Midbrain (tissue), 1 donor: ENCODE measurements at regions not wholly inside any gene's neighbourhood (a gene's known extent, or its start where the extent isn't known, plus 50 kb on each side); places are given as distances from the start of the nearest gene placed in this dataset.

Experiments used
- DNase-seq: peaks from one replicate; lab custom pipeline; 2025; lab: John Stamatoyannopoulos, UW

DNA sequence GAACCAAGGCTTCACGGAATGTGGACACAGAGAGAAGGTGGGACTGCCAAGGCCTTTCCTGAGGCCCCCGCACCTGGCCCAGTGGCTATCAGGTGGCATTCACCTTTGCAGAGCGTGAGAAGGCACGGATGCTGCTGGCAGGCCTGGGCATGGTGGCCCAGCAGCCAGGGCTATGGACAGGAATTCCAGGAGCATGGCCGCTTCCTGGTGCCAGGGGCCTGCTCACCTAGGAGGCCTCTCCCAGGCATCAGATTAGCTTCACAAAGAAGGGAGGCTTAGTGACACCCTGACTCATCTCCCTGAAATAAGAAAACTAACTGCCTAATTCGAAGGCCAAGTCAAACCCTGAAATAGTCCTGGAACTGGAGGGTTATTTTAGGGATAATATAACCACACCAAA lies 155.8 kb downstream of the TEX29 start:
- no peak for DNase-seq

DNA sequence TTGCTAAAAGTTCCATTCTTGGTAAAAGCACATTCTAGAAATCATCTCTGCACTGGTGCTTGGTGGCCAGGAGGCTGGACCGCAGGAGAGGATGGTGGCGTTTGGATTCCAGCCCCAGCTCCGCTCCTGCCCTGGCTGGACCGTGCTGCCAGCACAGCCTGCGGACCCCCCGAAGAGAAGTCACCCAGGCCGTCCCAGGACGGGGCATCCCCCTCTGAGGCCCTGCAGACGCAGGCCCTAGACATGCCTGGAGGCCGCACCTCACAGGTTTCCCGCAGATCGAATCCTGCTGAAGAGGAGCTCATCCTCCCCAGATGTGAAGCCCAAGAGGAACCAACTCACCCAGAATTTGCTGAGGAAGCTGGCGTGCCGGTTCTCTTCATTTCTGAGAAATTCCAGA lies 159.0 kb downstream of the TEX29 start:
- no peak for DNase-seq

DNA sequence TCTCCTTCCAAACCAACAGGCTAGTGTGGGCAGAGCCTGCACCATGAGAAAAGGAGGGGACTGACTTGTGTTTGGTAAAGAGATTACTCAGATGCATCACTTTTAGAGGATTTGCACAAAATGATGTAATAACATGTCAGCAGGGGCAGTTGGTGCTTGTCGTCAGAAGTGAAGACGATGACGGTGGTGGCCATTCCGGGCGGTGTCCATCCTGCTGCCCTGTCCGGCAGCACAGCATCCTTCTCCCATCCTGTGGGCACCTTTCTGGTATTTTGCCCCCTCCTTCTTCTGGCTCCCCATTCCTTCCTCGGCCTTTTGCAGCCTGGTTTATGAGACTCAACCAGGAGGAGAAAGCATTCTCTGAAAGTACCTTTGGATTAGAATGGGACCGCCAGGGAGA lies 160.1 kb downstream of the TEX29 start:
- no peak for DNase-seq

DNA sequence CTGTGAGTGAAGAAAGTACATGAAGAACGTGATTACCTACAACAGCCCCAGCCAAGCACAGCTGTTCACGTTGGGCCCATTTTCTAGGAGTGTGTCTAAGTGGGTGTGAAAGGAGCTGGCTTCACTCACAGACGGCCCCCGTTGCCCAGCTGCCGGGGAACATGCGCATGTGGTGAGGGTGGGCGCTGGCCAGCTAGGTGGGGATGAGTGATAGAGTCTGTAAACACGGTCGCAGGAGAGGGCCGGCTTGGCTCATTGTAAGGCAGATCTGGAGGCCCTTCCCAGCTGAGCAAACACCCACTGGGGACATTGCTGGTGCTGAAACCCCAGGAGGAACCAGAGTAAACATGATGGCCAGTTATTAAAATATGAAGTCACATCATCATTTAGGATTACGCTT lies 160.5 kb downstream of the TEX29 start:
- no peak for DNase-seq

DNA sequence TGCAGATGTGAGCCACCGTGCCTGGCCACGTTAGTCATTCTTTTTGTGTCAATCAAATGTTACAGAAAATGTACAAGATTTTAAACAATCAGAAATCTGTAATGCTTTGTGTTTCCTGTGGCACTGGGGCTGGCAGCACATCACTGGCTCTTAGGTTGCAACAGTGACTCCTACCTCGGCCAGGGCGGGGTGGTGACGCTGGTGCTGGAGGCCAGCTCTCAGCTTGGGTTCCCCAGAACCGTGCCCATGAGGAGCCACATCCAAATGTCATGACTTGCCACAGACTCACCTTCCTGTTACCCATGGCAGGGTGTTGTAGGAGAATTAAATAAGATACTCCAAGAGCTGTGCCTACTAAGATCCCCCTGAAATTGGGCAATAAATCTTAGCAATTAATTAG lies 161.7 kb downstream of the TEX29 start:
- no peak for DNase-seq

DNA sequence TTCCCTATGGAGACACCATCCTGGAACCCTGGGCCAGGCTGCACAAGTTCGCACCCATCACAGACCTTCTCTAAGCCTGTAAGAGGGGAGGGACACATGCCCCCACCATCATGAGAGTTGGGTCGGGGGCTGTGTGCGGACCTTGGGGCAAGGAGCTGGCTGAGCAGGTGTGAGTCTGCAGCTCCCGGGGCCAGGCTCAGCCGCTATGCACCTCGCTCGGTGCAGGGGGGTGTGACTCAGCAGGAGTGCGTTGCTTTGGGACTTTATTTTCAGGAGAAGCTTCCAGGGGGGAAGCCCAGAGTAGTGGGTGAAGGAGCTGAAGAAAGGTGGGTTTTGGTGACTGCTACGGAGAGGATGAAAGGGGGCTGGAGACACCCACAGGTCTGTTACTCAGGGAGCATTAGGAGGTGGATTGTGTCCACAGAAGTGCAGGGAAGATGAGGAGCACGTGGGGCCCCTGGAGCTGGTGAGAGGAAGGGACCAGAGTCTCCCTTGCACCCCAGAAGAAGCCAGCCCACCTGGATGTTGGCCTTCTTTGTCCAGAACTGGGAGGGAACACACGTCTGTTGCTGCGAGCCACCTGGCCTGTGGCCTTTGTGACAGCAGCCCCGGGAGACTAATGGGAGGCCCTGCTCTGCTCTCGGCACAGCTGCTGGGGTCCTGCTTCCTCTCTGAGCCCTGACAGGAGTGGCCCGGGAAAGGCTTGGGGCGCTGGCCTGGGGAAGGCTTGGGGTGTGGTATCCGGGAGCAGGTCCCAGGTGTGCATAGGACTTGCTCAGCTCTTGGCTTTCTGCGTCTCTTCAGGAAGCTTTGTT lies 162.6 kb downstream of the TEX29 start:
- DNase-seq, result no peak

DNA sequence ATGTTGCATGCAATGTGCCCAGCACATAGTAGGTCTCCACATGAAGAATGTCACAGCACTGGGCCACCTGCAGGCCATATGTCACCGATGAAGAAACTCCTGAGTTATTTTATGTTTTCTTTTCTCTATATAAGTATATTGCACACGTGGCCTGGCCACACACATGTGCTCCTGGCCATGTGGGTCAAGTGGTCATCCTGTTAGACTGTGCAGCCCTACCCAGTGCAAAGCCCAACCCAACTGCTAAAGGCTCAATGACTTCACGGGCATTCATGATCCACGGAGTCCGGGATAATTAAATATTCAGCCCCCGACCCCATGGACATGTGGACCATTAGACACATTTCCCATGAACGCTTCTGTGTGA lies 163.2 kb downstream of the TEX29 start:
- DNase-seq, result no peak

DNA sequence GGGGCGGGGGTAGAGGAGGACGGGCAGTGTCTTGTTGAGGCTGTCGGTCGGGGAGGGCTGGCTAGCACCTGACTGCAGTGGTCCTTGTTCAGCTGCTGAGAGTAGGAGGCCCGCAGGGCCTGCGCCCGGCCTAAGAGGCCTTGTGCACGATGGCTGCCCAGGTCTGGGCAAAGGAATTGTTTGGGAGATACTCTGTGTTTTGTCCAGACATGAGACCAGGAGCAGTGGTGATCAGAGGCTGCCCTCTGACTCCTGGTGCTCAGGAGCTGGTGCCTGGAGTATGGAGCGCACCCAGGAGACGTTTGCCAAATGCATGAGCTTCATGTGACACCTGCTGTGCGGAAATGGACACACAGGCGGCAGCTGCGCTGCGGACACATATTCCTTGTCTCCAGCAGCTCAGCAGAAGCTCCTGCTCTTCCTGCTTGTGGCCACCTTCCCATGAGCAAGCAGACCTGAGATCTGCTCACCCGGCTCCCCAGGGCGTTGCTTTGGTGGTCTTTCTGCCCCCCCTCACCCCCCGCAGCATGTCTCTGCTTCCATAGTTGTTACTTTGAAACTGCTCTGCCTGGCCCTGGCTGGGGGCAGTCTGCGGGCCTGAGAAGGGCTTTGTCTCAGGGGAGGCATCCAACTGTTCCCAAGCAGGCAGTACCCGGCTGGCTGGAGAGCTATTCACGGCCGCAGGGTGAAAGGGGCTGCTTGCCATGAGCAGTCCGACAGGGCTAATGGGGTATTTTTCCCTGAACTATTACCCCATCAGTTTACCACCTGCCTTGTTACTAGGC lies 163.9 kb downstream of the TEX29 start:
- no peak for DNase-seq

DNA sequence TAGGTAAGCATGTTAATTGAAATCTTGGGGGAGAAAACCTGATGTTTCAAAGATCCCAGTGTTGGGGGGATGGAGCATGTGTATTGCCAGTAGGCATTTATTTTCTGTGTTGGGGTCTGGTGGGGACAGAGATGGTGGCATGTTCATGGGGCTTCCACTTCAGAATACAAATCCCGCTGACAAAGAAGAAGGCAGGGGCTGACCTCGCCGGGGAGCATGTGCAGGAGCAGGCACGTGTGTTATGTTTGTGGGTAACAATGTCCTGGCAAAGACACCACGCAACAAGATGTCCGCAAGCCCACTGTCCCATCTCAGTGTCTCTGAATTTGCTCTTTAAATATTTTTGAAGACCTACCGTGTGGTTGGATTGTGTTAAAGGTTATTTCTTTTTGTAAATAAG lies 164.5 kb downstream of the TEX29 start:
- DNase-seq, result no peak

DNA sequence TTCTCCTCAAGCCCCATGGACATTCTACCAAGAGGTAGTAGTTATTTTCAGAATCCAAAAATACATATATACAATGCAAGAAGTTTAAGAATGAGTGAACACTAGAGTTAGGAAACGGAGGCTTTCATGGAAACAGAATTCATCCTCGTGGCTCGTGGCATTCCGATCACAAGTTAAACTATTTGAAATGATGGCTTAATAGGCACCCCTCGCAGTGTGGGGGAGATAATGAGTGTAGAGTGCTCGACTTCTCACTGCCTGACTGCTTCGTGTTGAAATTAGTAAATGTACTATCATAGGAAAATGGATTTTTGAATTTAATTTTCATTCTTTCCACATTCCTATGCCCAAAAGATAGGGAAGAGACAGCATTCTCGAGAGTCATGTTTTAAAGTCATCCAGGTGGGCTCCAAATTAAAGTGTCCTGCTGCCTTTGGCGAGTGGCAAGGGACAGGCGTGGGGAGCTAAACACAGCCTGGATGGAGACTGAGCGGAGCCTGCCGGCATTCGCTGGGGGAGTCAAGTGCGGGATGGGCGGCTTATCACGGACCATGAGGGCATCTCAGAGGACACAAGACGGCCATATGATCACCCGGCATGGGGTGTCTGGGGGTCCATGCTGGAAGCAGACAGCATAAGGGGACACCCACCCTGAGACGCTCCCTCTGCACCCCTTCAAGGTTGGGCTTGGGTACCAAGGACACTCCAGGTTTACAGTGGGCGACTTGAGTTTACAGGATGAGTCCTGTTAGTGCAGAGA lies 165.2 kb downstream of the TEX29 start:
- no peak for DNase-seq

DNA sequence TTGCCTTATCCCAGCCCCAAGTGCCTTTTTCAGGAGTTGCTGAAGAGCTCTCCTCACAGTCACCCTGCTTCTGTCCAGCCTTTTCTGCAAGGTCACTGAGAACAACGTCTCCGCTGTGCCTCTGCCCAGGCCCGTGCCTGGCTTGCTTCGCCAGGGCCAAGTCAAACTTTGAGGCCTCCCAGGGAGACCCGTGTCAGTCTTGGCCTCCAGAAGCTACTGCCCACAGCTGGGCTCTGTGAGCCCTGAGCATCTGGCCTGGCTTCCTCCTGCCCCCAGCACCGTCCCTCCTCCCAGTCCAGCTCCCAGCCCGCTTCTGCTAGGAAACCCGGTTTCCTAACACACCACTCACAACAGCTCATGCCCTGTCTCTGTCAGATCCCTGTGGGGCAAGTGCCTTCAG lies 165.9 kb downstream of the TEX29 start:
- DNase-seq, result no peak

DNA sequence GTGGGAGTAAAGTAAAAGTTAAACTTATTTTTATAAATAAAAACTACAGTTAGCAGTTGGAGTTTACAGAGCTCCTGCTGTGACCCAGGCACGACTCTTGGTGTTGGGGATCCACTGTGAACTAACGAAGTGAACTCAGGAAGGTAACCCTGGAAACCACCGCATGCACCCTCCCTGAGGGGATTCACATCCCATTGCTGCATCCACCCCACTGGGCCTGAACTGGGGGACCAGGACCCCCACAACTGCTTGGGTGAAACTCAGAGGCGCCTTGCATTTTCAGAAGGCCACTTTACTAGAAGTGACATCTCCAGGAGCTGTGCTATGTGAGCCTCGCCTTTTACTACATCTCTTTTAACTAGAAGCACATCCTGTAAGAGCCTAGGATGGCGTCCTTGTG lies 166.4 kb downstream of the TEX29 start:
- DNase-seq, result no peak

DNA sequence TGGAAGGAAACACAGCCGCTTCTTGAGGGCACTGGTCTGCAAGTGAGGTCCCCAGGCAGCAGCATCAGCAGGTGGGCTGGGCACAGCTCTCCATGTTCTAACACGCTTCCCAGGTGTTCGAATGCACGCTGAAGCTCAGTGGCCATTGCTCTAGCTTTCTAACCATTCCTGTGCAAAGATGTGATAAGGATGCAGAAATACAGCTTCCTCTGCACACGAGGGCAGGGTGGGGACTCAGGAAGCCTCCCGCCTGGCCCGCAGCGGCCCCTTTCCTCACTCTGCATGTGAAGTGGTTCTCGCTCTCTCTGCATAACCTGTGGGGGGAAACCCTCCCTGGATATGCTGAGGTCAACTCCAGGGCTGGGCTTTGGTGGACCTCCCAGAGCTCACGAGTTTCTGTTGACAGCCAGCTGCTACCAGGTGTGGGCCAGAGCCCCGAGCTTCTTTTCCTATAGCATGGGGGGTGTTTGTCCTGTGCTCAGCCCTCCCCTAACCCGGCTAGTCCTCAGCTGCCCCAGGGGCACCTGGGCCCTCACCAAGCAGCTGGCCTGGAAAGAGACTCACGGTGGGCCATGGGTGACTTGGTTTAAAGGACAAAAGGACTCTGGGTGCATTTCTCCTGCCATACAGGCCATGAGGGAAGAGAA lies 168.2 kb downstream of the TEX29 start:
- DNase-seq, result no peak

DNA sequence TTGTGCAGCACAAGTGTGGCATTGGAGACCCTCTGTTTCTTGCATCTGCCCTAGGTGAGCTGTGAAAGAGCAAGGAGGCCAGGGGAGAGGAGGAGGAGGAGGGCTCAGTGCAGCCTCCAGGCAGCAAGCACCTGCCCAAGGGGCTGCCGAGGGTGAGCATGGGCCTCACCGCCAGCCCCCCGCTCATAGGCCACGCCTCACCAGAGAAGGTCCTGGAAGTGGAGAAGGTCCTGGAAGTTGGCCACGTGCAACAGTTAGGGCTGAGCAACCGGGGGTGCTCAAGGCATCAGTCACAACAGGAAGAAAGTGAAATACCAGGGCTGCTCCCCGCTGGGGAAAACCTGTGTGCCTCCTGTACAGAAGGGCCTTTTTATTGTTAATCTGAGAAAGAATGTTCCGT lies 168.9 kb downstream of the TEX29 start:
- no peak for DNase-seq

DNA sequence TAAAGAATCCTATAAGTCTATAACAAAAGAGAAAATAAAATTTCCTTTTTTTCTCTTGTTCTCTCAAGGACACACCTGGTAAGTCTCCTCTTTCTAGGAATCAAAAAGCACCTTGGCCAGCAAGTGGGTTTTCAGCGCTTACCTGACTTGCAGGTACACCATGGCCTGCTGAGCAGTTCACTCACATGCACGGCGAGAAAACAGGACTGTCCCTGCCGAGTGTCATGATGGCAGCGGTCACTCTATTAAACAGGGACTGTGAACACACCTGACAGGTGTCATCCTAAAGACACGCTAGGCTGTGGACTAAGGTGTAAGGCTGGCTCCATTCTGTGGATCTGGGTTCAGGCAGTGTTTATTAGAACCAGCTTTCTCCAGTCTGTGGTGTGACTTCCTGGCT lies 170.2 kb downstream of the TEX29 start:
- no peak for DNase-seq

DNA sequence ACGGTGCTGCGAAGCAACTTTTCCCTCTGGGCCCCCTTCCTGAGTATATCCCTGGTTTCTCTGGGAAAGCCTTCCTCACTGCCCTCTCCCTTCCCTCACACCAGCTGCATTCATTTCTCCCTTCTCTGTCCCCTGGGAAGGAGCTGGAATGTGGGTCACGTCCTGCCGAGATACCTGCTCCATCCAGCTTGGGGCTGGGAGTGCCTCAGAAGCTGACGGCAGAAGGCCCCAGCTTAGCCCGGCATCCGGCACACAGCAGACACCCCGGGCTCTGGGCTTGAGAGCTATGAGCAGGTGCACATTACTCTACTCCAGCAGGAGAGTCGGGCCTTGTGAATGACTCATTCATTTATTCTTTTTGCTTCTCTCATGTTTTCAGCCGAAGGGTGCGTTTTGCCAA lies 170.6 kb downstream of the TEX29 start:
- no peak for DNase-seq

DNA sequence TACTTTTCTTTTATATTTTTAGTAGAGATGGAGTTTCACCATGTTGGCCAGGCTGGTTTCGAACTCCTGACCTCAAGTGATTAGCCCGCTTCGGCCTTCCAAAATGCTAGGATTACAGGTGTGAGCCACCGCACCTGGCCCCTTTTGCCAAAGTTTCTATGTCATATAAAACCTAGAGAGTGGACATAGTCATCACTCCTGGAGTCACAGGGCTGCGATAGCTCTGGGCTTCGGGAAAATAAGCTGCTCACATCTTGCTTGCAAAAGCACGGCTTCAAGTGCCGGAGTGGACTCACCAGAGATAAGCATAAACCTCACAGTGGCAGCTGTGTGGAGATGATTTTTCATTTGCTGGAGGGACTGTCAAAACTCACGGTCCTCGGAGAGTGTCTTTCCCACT lies 171.2 kb downstream of the TEX29 start:
- DNase-seq, result no peak

DNA sequence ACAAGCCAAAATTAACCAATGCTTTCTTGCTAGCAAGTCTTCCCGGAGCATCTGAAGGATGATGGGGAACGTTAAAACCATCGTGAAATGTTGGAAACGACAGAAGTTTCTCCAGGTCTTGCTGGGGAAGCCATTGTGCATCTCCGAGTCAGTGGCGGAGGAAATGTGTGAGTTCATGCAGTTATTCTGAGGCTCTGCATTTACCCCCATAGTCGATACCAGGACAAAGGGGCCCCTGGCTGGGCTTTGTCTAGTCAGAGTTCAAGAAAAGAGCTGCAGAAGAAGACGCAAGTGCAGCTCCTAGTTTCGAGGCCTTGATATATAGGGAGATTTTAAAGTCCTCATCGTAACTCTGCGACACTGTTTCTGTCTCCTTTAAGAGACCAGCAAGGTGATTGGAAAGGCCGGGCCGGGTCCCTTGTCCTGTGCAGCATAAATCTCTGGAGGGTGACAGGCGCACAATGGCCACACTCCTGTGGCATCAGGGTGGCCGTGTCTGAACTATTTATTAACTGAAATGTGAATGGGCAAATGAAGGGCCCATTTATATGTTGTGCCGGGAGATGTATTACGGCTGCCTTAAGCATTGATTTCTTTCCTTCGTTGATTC lies 172.0 kb downstream of the TEX29 start:
- DNase-seq, result no peak

DNA sequence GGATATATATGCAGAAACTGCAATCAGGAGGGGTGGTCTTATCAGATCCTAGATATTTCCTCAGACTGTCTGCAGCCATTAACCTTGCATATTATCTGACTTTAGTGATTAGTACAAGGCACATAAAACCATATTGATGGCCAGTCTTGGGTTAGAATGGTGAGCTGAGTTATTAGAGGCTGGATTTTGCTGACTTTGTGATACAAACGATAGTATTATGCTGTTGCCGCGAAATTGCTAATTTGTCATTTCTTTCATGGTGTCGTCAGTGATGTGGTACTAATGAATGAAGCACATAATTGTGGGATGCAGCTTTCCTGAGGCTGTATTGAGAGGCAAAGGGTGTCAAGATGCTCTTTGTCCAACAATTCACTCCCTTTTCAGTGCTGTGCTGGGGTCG lies 172.5 kb downstream of the TEX29 start:
- no peak for DNase-seq

DNA sequence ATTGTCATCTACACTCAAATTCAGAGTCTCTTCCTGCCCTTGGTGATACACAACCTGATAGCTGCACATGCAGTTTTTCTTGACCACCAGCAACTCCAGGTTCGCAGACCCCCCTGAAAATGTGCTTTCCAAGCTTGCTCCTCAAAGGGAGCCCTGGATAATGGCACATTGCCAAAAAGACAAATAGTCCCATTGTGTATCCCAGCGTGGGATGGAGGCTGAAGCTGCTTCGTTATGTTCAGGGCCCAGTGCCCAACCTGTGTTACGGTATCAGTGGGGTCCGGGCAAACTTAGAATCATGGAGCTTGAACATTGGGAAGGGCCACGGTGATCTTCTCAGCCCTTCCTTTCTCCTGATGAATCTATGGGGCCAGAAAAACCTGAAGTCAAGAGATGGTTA lies 173.0 kb downstream of the TEX29 start:
- no peak for DNase-seq

DNA sequence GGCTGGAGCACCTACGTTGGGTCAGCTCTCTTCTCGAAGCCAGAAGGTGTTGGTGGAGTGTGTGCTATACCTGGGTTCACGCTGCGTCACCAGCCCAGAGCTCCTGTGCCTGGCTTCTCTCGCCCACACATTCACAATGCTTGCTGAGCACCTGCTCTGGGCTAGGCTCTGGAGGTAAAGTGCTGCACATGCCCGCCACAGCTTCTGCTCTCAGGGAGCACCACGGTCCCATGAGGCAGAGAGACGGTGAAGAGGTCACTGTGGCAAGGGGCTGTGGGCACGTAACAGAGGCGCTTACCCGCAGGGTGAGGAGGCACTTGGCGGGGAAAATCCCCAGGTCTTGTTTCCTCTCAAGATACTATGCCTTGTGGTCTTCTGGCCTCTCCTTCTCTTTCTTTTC lies 174.2 kb downstream of the TEX29 start:
- no peak for DNase-seq
